Heart right ventricle (tissue), 16 donors: ENCODE measurements at regions not wholly inside any gene's neighbourhood (a gene's known extent, or its start where the extent isn't known, plus 50 kb on each side); places are given as distances from the start of the nearest gene placed in this dataset.

Experiments used
- ATAC-seq, 8 donors: fragments of 200-7000 bp; cut with Tn5 transposase; one replicate each; pipeline ENCODE4 v1.9.1; 2020; ENCODE audit warnings: mild to moderate bottlenecking in 8 of 8, moderate library complexity in 8 of 8, moderate number of reproducible peaks in 1 of 8
- DNase-seq, 2 donors: peaks; one replicate each; pipeline ENCODE4 v3.0.0-alpha.2; 2020
- H3K27ac ChIP-seq, 10 donors: fragments of 200-600 bp; sonication (generic) in 2 of 10; one replicate each; pipeline versions ENCODE4 v1.5.0 to v1.8.0; 2020 to 2022; ENCODE audit warnings: mild to moderate bottlenecking in 3 of 10
- H3K27me3 ChIP-seq, 7 donors: fragments of 200-600 bp; one replicate each; pipeline ENCODE4 v1.8.0; 2021 to 2022; ENCODE audit warnings: mild to moderate bottlenecking in 2 of 7
- H3K36me3 ChIP-seq, 9 donors: fragments of 200-600 bp; sonication (generic) in 1 of 9; one replicate each; pipeline versions ENCODE4 v1.5.0 to v1.8.0; 2020 to 2022; ENCODE audit warnings: mild to moderate bottlenecking in 2 of 9
- H3K4me1 ChIP-seq, 9 donors: fragments of 200-600 bp; sonication (generic) in 1 of 9; one replicate each; pipeline versions ENCODE4 v1.5.0 to v1.8.0; 2020 to 2022; ENCODE audit warnings: mild to moderate bottlenecking in 4 of 9
- H3K4me3 ChIP-seq, 10 donors: fragments of 200-600 bp; sonication (generic) in 2 of 10; one replicate each; pipeline versions ENCODE4 v1.5.0 to v1.8.0; 2020 to 2022; ENCODE audit warnings: mild to moderate bottlenecking in 7 of 10, moderate library complexity in 2 of 10
- H3K9me3 ChIP-seq, 11 donors: fragments of 200-600 bp in 10 of 11; sonication (generic) in 2 of 11; one replicate each; pipeline versions ENCODE4 v1.5.0 to v1.8.0; 2013 to 2022; ENCODE audit warnings: mild to moderate bottlenecking in 2 of 11, control low read depth in 1 of 11, moderate library complexity in 1 of 11
- WGBS, 2 donors: extraction: QIAGEN DNeasy Blood & Tissue Kit; methylation state at CpG; one replicate each; pipeline ENCODE4 v1.1.7; 2013; ENCODE audit warnings: inconsistent platforms in 1 of 2; 5-methylcytosine and 5-hydroxymethylcytosine counted together
- intact Hi-C, 10 donors: fragments of 100-400 bp; cut with DNase I; formaldehyde crosslinking; loops; one replicate each; pipeline versions ENCODE4 v1.11.1 to v1.14.2; 2022
- TF ChIP-seq, protein P1 (sequence below), 9 donors: fragments of 200-600 bp; sonication (generic) in 2 of 9; IDR thresholded peaks; one replicate each; pipeline versions ENCODE4 v1.5.0 to v1.8.0; 2021 to 2022; ENCODE audit warnings: antibody characterized with exemption in 9 of 9, mild to moderate bottlenecking in 5 of 9, moderate library complexity in 1 of 9
- donor health status: Arrhythmogenic right ventricular cardiomyopathy.
- donor health status: ischemic (EF 13 %, LVEDD 7.1; RV severe dilation, severe dysfunction).
- donor health status: healthy with polysubstance abuse.
- donor health status: DM: no; HTN: yes; CAD: no.
- donor health status: DM: no; HTN: no; CAD: no.
- donor health status: ischemic (EF 25% LVEDD 6.9; RV normal size, moderate dysfunction).
- donor health status: ischemic (EF 25% LVEDD 5.7; RV mildly dilated, moderate dysfunction).
- donor health status: healthy.
- donor health status: DM: yes; HTN: yes; CAD: no.
- donor health status: Ischemic cardiomyopathy.
- donor health status: ischemic (EF 35%, LVEDD 5.7; RV mildly dilated, moderate dysfunction).
- donor health status: nonischemic (EF 11% LVEDD 7.7; RV severe dilation, severe dysfunction).
- donor health status: DM: yes; HTN: yes; CAD: no.
- donor health status: PGD.
- donor health status: ischemic (EF 29% LVEDD 5.4; RV normal size, mild dysfunction).
- donor health status: nonischemic (EF 23%, LVEDD 6.1; RV moderate dilation, normal function).

DNA sequence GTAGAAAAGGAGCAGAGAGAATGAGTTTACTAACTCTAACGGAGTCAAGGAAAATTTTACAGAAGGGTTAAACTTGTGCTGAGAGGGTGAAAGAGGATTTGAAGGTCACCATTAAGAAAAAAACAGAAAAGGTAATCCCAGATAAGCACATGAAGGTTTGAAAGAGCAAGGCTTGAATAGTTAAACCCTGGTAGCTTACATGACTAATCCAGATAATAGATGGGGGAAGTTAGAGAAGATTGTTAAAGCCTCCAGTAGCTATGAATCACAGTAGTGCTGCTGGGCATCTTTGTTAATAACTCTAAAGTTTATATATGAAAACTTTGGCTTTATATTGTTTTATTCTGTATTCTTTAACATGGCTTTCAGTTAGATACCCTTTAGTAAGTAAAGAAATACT is 354.5 kb upstream of the FTMT start:
- H3K4me3 ChIP-seq, result no peak overlapping the region
- ATAC-seq, result no peak
- no peaks in the 10 kb centered on the region for H3K9me3 ChIP-seq
- no peak overlapping the region for H3K27ac ChIP-seq
- intact Hi-C loops, result no loop called here
- no peak for DNase-seq
- TF ChIP-seq, protein P1, sequence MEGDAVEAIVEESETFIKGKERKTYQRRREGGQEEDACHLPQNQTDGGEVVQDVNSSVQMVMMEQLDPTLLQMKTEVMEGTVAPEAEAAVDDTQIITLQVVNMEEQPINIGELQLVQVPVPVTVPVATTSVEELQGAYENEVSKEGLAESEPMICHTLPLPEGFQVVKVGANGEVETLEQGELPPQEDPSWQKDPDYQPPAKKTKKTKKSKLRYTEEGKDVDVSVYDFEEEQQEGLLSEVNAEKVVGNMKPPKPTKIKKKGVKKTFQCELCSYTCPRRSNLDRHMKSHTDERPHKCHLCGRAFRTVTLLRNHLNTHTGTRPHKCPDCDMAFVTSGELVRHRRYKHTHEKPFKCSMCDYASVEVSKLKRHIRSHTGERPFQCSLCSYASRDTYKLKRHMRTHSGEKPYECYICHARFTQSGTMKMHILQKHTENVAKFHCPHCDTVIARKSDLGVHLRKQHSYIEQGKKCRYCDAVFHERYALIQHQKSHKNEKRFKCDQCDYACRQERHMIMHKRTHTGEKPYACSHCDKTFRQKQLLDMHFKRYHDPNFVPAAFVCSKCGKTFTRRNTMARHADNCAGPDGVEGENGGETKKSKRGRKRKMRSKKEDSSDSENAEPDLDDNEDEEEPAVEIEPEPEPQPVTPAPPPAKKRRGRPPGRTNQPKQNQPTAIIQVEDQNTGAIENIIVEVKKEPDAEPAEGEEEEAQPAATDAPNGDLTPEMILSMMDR (IDR thresholded peaks at IDR 0.05), result no peak
- H3K36me3 ChIP-seq, result no peaks in the 10 kb centered on the region
- H3K4me1 ChIP-seq, result no peaks in the 10 kb centered on the region
- 67 to 73% methylated on average over 1 of the region's 1 CpG for WGBS, 2 donors
- H3K27me3 ChIP-seq, result no peaks in the 10 kb centered on the region

DNA sequence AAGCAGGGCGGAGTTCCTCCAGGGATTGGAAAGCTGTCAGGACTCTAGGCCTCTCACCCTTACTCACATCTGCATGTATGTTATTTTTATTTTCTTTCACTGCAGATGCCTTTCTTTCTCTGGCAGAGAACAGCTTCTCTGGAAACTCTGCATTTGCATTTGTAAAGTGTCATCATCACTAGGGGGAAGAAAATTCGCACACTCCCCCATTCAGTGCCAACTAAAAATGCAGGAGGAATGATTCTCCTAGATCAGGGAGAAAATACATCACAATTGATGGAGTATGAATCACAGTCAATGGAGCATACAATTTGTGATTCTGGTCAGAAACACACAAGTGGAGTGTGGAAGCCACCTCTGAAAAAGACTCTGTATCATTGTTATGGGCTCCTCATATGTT is 351.4 kb upstream of the FTMT start:
- DNase-seq, result no peak
- Histone ChIP-seq H3K4me1 (peaks cover 0 to 8% (median 6%) of the 10 kb centered on the region in 9 donors), H3K36me3 (no peaks in the 10 kb centered on the region), H3K9me3 (no peaks in the 10 kb centered on the region), H3K27ac (no peak overlapping the region), H3K4me3 (no peak overlapping the region), H3K27me3 (no peaks in the 10 kb centered on the region)
- no peak for ATAC-seq
- 75 to 82% methylated on average over 2 of the region's 2 CpGs for WGBS, 2 donors
- TF ChIP-seq, protein P1 (IDR thresholded peaks at IDR 0.05), result no peak
- intact Hi-C loops, result no loop called here

GRCh38 chr5:121503111-121503840 is 348.4 kb upstream of the FTMT start:
- peaks cover 0 to 8% (median 6%) of the 10 kb centered on the region in 9 donors for H3K4me1 ChIP-seq
- TF ChIP-seq, protein P1 (IDR thresholded peaks at IDR 0.05), result no peak
- no peak overlapping the region for H3K27ac ChIP-seq
- intact Hi-C loops, result no loop called here
- peak in 1 of 2 donors; percentile 36 for DNase-seq
- H3K9me3 ChIP-seq, result no peaks in the 10 kb centered on the region
- no peaks in the 10 kb centered on the region for H3K27me3 ChIP-seq
- WGBS, 2 donors, result 9 to 10% methylated on average over 2 of the region's 2 CpGs
- no peaks in the 10 kb centered on the region for H3K36me3 ChIP-seq
- peak in 2 of 8 donors; percentile 45 to 57 for ATAC-seq
- no peak overlapping the region for H3K4me3 ChIP-seq

DNA sequence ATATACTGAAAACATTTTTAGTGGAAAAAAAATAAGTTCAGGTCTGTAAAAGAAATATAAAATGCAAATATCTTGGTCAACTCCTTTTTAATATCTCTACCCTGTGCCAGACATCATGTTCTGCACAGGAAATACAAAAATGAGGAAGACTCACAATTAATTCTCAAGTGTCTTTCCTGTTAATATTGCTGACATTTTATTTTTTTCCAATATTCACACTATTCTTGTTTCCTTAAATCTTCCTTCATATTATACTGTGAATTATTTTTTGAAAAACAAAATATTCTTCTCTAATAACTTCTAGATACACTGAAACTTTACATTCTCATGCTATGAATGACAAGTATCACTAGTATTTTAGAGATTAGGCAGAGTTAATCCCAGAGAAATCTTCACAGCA is 334.7 kb upstream of the FTMT start:
- H3K4me3 ChIP-seq, result no peak overlapping the region
- H3K4me1 ChIP-seq, result no peaks in the 10 kb centered on the region
- intact Hi-C loops, result no loop called here
- H3K27me3 ChIP-seq, result no peaks in the 10 kb centered on the region
- DNase-seq, result no peak
- no peak for ATAC-seq
- TF ChIP-seq, protein P1 (IDR thresholded peaks at IDR 0.05), result no peak
- no peak overlapping the region for H3K27ac ChIP-seq
- no peaks in the 10 kb centered on the region for H3K9me3 ChIP-seq
- no peaks in the 10 kb centered on the region for H3K36me3 ChIP-seq
